Osteocyte (in vitro differentiated cells): ENCODE measurements at regions not wholly inside any gene's neighbourhood (a gene's known extent, or its start where the extent isn't known, plus 50 kb on each side); places are given as distances from the start of the nearest gene placed in this dataset.
A peak's percentile ranks its signal among the peaks of the same experiment; 100 is the strongest.
"Not testable (repeated sequence)": the region's sequence is repeated elsewhere in the genome, so short reads cannot be mapped to it uniquely, and the experiment has no call there.

Experiments used
- DNase-seq: peaks from one replicate; pipeline ENCODE4 v3.0.0; 2021; ENCODE audit warnings: mixed read lengths; ENCODE audit not compliant: unreplicated experiment; ENCODE audit errors: extremely low spot score
- H3K27ac Mint-ChIP-seq: one replicate; pipeline ENCODE4 v1.8.0; 2021; ENCODE audit warnings: mild to moderate bottlenecking, mixed read lengths; ENCODE audit not compliant: unreplicated experiment
- H3K27me3 Mint-ChIP-seq: one replicate; pipeline ENCODE4 v1.8.0; 2021; ENCODE audit warnings: mixed read lengths; ENCODE audit not compliant: unreplicated experiment
- H3K36me3 Mint-ChIP-seq: one replicate; pipeline ENCODE4 v1.8.0; 2021; ENCODE audit warnings: mixed read lengths; ENCODE audit not compliant: unreplicated experiment
- H3K4me1 Mint-ChIP-seq: one replicate; pipeline ENCODE4 v1.8.0; 2021; ENCODE audit warnings: mixed read lengths; ENCODE audit not compliant: unreplicated experiment
- H3K4me3 Mint-ChIP-seq: one replicate; pipeline ENCODE4 v1.8.0; 2021; ENCODE audit warnings: mild to moderate bottlenecking, moderate library complexity, mixed read lengths; ENCODE audit not compliant: unreplicated experiment
- H3K9me3 Mint-ChIP-seq: one replicate; pipeline ENCODE4 v1.8.0; 2021; ENCODE audit warnings: mixed read lengths; ENCODE audit not compliant: unreplicated experiment
- TF ChIP-seq, protein P1 (sequence below): fragments of 200-600 bp; sonication (generic); IDR thresholded peaks from 2 replicates; pipeline ENCODE4 v1.5.0; 2021; ENCODE audit warnings: antibody characterized with exemption, mild to moderate bottlenecking, moderate library complexity

DNA sequence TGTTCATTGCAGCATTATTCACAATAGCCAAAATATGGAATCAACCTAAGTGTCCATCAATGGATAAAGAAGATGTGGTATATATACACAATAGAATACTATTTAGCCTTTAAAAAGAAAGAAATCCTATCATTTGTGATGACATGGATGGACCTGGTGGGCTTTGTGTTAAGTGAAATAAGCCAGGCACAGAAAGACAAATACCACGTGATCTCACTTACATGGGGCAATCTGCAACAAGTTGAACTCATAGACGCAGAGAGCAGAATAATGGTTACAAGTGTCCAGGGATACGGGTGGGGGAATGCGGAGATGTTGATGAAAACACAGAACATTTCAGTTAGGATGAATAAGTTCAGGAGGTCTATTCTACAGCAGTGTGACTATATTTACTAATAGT, 66.4 kb upstream of the ALDH1B1 start:
- H3K4me1 Mint-ChIP-seq: no peaks in the 10 kb centered on the region
- H3K4me3 Mint-ChIP-seq: no peak overlapping the region
- no peaks in the 10 kb centered on the region for H3K36me3 Mint-ChIP-seq
- no peak for DNase-seq
- peaks cover 56% of the 10 kb centered on the region for H3K27me3 Mint-ChIP-seq
- no peak overlapping the region for H3K27ac Mint-ChIP-seq
- TF ChIP-seq, protein P1, sequence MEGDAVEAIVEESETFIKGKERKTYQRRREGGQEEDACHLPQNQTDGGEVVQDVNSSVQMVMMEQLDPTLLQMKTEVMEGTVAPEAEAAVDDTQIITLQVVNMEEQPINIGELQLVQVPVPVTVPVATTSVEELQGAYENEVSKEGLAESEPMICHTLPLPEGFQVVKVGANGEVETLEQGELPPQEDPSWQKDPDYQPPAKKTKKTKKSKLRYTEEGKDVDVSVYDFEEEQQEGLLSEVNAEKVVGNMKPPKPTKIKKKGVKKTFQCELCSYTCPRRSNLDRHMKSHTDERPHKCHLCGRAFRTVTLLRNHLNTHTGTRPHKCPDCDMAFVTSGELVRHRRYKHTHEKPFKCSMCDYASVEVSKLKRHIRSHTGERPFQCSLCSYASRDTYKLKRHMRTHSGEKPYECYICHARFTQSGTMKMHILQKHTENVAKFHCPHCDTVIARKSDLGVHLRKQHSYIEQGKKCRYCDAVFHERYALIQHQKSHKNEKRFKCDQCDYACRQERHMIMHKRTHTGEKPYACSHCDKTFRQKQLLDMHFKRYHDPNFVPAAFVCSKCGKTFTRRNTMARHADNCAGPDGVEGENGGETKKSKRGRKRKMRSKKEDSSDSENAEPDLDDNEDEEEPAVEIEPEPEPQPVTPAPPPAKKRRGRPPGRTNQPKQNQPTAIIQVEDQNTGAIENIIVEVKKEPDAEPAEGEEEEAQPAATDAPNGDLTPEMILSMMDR: no peak
- H3K9me3 Mint-ChIP-seq: no peaks in the 10 kb centered on the region

DNA sequence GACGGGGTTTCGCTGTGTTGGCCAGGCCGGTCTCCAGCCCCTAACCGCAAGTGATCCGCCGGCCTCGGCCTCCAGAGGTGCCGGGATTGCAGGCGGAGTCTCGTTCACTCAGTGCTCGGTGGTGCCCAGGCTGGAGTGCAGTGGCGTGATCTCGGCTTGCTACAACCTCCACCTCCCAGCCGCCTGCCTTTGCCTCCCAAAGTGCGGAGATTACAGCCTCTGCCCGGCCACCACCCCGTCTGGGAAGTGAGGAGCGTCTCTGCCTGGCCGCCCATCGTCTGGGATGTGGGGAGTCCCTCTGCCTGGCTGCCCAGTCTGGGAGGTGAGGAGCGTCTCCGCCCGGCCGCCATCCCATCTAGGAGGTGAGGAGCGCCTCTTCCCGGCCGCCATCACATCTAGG, 68.3 kb upstream of the ALDH1B1 start:
- peaks cover 56% of the 10 kb centered on the region for H3K27me3 Mint-ChIP-seq
- peak; percentile 77 for DNase-seq
- H3K4me1 Mint-ChIP-seq, H3K36me3 Mint-ChIP-seq, H3K9me3 Mint-ChIP-seq, H3K27ac Mint-ChIP-seq, H3K4me3 Mint-ChIP-seq: not testable (repeated sequence)

DNA sequence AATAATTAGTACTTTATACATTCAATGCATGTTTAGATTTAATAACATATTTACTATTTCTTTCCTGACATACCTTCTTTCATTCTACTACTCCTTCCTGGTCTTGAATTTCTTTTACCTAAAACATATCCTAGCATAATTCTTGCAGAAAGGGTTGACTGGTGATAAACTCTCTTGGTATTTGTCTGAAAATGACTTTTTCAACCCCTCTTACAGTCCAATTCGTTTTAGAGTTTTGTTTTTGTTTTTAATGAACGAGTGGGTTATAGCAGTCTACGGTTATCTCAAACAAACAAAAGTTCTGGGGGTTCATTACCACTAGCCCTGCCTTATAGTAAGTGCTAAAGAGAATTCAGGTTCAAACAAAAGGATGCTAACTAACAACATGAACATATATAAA, 69.6 kb upstream of the ALDH1B1 start:
- H3K27ac Mint-ChIP-seq: no peak overlapping the region
- no peak overlapping the region for H3K4me3 Mint-ChIP-seq
- peaks cover 5% of the 10 kb centered on the region for H3K4me1 Mint-ChIP-seq
- no peaks in the 10 kb centered on the region for H3K36me3 Mint-ChIP-seq
- H3K27me3 Mint-ChIP-seq: peaks cover 43% of the 10 kb centered on the region
- no peak for DNase-seq
- no peaks in the 10 kb centered on the region for H3K9me3 Mint-ChIP-seq
- TF ChIP-seq, protein P1: no peak

DNA sequence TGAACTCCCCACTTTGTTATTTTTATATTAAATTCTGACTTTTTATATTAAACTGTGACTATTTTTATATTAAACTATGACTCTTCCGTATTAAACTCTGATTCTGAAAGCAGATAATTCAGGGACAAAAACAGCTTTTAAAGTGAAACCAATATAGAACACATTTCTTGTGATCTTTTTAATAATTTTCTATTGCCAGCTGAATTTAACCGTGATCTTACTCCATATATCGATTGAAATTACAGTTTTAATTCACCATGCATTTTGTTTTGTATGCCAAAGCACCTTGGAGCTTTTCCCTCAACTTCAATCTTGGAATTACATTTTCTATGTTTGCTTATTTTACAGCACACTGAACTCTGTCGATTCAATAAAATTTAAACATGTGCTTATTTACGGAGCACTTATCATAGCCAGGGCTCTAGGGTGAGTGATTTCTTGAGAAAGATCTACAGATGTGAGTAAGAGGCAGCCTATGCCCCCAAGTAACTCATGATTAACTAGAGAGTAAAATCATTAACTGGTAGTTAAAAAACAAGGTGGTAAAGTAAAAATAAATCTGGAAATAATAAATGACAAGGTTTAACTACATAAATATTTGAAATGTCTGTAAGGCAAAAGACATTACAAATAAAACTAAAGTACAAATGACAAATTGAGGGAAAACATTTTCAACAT, 72.9 kb upstream of the ALDH1B1 start:
- H3K4me1 Mint-ChIP-seq: peaks cover 5% of the 10 kb centered on the region
- H3K27me3 Mint-ChIP-seq: peaks cover 45% of the 10 kb centered on the region
- H3K4me3 Mint-ChIP-seq: no peak overlapping the region
- no peak for DNase-seq
- no peaks in the 10 kb centered on the region for H3K9me3 Mint-ChIP-seq
- H3K27ac Mint-ChIP-seq: no peak overlapping the region
- no peaks in the 10 kb centered on the region for H3K36me3 Mint-ChIP-seq
- TF ChIP-seq, protein P1: no peak

DNA sequence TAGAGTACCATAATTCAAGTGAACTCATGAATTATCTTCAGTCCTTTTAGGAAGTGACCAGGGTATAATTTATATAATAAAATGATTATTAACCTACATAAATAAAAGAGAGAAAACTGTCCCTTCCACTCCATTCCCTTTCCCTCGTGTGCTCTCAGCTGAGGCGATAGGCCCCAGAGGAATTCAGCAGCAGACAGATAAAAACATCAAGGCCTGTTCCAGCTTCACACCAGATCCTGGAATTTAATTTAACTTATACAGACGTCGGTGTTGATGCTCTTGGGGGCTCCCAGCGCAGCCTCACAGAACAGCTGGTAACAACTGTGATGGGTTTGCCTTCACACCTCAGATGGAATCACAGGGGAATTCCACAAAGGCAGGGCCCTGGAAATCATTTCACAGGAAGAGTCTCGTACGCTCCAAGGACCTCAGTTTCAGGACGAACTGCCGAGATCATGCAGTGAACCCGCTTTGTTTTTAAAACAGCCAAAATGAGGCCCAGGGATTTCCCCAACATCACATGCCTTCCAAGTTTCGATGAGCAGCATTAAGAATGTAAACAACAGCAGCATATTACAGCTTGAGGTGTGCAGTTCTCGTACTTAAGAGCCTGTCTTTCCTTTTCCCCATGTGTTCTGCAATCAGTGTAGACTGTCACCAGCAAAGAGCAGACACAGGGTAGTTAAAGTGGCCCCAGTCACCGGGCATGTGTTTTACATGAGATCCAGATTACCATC, 73.6 kb upstream of the ALDH1B1 start:
- Mint-ChIP-seq H3K4me3 (no peak overlapping the region), H3K4me1 (peaks cover 5% of the 10 kb centered on the region), H3K36me3 (no peaks in the 10 kb centered on the region), H3K9me3 (no peaks in the 10 kb centered on the region), H3K27me3 (peaks cover 50% of the 10 kb centered on the region), H3K27ac (peak overlapping the region; percentile 24)
- TF ChIP-seq, protein P1: no peak
- DNase-seq: peak; percentile 53
